Stimulated activated CD4-positive, alpha-beta T cell treated with anti-CD3 and anti-CD28 coated beads, Interleukin-4, amount 100 ng/mL, for 1 hour (primary cell): ENCODE measurements at regions not wholly inside any gene's neighbourhood (a gene's known extent, or its start where the extent isn't known, plus 50 kb on each side); places are given as distances from the start of the nearest gene placed in this dataset.

Source experiments
- DNase-seq: peaks from one replicate; pipeline ENCODE4 v3.0.0-alpha.2; 2020

DNA sequence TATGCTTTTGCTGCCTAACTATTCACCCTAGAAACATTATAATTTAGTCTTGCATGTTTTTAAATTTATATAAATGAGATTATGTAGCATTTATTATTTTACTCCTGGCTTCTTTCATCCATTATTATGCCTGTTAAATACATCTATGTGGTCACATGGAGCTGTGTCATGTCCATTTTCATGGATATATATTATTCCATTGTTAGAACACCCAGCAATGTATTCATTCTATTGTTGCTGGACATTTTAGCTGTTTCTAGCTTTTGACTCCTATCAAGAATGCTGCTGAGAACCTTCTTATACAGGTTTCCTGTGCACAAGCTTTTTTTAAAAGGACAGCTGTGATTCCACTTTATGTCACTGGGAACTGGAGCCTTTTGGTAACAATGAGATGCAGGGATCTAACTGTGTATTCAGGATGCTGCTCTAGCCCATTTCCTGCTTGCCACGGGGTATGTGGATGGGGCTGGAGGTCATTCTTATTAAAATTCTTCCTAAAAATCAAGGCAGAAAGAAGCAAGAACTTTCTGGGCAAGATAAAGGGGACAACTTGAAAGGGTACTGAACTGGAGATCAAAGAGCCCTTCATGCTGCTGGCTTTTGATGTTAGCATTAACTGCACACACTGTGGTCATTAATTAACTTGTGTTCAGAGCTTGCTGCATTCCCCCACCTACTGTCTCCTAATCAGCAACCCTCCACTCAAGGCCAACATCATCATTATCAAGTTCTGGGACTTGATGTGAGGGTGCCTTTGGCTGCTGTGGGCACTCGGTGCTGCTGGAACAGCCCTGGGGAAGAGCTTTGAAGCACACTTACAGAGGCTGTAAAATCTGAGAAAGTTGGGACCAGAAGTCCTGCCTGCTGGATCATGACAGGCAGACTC lies 96.6 kb upstream of the AKIRIN2 start:
- no peak for DNase-seq

DNA sequence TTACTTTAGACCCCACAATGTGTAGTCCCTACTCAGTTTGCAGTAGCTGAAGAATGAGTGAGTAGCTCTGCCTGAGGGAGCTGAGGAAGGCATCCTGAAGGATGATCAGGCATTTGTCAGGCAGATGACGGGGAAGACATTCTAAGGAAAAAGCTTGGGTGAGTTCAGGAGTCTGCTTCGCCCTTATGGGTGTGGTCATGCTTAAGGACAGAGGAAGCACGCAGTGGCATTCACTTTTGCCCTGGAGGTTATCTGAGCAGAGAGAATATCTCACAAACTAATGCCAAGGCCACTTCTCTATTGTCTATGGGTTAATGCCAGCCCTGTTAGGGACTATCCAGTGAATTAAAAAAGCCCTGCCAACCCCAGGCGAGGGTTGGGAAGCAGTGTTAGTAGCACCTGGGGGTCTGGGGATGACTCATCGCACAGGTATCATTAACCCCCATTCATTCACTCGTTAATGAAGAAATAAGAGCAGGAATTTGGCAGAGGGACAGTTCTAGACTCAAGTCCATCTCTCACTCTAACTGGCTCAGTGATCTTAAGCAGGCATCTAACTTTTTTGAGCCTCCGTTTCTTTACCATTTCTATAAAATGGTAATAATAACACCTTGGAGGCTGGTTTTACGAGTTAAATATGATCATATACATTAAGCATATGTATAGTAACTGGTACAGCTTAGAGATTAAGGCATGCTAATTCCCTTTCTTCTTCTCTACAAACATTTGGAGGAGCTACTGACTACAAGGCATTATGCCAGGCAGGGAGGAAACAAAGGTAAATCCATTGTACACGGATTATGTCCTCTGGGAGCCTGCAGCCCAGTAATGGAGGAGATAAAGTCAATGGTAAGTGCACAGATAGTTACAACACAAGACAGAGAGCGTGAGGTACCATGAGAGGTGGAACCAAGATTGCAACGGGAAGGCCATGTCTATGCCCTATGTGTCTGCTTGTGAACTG lies 93.2 kb upstream of the AKIRIN2 start:
- DNase-seq: no peak

DNA sequence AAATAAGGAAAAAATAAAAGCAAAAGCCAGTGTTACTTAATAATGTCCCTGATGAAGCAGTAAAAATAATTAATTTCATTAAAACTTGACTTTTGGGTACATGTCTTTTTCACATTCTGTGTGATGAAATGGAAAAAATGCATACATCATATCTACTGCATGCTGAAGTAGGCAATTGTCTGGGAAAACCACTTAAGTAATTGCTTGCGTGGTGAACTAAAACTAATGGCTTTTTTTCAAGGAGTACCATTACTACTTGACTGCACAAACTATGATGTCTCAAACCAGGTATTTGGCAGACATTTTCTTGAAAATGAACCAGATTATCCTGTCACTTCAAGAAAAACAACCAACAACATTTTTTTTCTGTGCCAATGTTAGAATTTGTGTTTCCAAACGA lies 91.3 kb upstream of the AKIRIN2 start:
- no peak for DNase-seq

DNA sequence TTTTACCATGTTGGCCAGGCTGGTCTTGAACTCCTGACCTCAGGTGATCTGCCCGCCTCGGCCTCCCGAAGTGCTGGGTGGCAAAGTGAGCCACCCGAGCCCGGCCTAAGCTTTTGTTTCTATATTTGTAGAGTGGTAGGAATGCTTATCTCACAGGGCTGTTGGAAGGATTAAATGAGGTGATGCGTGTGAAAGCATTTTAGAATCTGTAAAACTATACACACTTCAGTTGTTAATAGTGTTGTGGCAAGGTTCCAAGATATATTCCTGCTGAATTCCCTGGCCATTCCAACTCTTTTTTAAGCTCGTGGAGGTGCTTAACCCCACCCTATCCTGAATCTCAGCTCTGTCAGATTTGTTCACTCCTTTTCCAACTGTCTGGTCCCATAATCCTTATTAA lies 89.9 kb upstream of the AKIRIN2 start:
- no peak for DNase-seq

DNA sequence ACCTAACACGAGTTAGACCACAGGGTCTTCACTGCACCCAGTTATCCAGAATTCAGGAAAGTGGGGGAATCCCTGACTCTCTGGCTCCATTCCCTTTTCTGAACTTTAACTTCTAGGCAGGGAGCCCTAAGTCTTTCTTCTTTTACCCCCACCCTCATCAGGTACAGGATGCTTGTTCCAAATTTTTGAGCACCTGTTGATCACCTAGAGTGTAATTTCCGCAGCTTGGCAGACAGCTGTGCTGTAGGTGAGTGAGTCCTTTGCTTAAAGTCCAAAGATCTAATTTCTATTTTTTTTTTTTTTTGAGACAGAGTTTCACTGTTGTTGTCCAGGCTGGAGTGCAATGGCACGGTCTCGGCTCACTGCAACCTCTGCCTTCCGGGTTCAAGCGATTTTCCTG lies 89.5 kb upstream of the AKIRIN2 start:
- no peak for DNase-seq

DNA sequence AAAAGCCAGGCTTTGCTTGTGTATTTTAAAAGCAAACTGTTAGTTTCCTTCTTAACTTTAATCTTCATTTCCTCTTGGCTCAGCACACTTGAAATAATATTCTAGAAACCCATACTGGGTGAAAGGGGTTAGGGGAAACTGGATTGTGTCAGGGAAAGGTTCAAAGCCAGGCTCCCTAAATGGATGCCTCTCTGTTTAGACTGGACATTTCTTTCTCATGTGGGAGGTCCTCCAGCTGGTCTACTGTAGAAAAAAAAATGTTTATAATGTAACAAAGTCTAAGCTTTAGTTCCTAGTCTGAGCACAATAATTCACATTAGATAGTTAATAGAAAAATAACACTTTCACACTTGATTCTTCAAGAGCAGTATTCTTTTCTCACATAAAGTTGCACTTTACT lies 89.0 kb upstream of the AKIRIN2 start:
- no peak for DNase-seq

DNA sequence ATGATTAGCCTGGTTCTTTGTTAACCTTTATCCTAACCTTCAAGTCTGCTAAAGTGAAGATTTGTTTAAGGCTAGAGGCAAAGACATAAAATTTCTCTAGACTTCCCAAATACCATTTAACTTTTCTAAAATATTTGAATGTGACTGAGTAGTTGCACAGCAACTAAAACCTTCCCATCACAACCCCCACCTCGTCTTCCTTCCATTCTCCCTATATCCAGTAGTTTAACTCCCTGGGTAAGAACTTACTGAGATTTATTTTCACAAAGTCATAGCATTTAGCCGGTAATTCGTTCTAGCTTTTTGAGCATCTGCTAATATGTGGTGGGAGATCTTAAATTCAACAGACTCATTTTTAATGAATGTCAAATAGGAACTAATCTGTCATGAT lies 87.9 kb upstream of the AKIRIN2 start:
- no peak for DNase-seq

DNA sequence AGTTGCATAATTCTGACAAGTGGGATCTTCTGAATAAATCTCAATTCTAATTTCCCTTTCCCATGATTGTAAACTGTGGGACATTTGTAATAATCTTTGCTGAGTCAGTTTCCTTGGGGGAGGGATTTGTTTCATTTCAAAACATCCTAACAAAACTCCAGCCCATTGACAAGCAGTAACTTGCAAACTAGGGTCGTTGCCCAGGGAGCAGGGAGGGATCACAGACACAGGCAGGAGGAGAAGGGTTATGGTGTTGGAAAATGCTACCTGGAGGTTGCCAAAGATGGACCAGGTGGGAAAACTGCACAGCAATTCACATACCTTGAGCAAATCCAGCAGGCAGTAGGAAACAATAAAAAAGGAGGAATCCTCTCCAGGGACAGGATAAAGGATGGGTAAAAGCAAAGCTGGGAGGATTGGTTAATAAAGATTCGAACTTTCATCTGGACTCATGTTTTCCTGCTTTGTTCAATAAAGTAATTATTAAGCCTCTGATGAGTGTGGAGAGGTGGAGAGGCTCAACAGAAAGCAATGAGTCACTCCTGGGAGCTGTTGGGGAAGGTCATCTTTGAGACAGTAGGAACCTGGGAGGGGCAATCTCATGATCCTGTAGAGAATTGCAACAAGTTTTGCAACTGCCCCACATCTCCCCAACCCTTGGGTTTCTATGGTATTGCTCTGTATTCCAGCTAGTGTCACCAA lies 87.3 kb upstream of the AKIRIN2 start:
- no peak for DNase-seq

DNA sequence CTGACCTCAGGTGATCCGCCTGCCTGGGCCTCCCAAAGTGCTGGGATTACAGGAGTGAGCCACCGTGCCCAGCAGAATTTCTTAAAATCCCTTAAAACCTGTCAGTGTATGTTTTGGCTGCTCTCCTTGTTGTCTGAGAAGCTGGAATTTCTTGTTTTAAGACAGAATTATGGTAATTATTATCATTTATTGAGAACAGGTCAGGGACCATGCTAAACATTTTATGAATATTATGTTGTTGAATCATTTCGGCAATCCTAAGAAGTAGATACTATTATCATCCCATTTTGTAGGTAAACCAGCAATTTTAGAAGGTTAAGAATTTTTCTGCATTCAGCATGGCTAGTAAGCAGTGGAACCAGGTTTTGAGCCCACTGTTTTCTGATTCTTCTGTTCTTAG lies 86.1 kb upstream of the AKIRIN2 start:
- DNase-seq: no peak

DNA sequence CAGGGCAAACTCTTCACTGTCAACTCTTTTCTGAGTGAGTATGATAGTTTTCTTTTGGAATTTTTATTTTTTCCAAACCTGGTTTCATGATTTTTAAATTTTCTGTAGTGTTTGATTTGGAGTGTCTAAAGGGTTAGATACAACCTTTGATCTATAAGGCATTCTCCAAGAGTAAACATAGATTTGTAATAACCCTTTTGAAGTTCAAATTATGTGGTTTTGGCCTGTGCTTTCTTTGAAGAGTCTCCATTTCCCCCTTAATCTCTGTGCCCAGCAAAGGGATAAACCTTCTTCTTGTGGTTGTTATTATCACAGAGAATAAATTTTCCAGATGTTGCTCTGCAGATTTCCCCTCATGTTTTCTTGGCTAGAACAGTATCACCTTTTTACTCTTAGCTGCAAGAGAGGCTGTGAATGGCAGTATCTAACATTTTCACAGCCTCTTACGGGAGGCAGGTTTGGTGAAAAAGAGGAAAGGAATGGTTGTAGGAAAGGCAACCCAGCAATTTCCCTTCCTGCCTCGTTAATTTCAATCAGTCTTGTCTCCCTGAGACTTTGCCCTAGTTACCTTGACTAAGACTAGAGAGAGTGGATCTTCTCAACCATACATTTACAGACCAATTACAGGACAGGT lies 83.3 kb upstream of the AKIRIN2 start:
- no peak for DNase-seq

DNA sequence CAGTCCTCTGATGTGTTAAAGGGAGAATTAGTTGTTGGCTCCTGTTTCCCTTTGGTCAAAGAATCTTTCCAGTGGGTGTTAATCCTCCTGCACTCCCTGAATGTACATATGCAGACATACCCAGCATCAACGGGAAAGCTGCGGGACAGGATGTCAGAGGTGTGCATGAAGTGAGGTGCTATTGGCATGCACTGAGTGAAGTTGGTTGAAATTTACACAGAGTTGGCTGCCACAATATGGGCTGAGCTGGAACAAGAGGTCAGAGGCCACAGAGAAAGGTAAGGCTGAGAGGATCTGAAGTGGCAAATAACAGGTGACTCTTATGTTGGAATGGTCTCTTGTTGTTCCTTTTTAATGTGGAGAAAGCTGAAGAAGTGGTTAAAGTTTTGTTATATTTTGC lies 82.7 kb upstream of the AKIRIN2 start:
- DNase-seq: no peak

DNA sequence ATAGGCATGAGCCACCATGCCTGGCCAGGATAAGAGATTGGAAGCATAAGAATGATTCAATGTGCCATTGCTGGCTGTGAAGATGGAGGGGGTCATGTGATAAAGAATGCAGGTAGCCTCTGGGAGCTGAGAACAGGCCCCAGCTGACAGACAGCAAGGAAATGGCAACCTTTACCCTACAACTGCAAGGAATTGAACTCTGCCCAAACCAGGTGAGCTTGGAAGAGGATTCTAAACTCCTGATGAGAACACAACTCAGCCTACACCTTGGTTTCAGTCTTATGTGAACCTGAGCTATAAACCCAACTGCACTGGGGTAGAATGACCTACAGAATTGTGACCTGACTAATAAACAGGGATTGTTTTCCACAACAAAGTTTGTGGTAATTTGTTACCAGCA lies 82.0 kb upstream of the AKIRIN2 start:
- no peak for DNase-seq

DNA sequence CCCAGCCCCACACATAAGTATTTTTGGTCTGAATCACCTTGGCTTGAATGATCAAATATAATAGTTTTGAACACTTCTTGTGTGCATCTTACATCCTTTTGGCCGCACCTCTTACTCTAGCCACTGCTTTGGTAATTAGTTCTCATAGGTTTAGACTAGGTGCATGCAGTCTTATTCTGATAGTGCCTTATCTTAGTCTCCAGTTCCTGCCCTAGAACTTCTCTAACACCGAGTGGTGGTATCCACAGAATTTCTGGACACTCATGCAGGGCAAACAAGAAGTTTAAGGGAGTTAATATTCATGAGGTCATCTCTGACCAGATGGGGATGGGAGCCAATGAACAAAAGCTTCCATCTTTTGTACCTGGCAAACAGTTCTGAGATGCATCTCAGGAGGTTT lies 77.5 kb upstream of the AKIRIN2 start:
- no peak for DNase-seq

DNA sequence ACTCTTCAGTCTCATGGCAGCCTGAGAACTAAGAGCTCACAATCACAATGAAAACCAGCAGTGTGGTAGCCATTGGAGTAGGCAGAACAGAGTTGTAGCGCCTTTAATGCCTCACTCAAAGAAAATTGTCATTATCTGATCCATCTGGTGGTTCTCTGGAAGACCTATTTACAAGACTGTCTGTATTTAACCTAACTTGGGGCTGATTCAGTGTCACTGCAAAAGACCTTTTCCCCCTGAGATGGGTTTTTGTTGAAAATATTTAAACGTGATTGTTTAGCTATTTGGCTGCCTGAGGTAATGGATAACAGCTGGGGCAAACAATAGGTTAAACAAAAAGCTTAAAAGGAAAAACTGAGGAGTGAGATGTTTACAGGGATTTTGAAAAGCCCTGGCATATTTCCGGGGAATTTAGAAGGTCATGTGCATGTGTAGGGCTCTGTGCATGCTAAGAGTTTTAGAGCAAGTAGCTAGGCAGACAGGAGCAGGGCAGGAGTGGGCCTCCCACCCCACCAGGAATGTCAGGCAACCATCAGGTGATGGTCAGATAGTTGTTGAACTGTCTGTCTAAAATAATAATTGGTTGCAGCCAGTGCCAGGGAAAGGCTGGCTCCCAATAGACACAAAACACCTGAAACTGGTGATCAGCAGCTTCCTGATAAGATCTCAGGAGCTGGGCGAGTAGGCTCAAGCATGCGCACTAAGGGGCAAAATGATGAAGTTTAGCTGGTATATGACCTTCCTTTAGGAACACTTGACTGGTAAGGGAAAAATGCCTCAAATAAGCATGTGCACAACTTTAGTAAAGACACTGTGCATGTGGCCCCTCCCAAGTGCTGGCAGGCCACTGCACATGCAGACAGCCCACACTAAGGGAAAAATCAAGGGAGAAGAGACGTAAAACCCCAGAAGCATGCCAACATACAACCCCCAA lies 70.8 kb upstream of the AKIRIN2 start:
- DNase-seq: no peak

DNA sequence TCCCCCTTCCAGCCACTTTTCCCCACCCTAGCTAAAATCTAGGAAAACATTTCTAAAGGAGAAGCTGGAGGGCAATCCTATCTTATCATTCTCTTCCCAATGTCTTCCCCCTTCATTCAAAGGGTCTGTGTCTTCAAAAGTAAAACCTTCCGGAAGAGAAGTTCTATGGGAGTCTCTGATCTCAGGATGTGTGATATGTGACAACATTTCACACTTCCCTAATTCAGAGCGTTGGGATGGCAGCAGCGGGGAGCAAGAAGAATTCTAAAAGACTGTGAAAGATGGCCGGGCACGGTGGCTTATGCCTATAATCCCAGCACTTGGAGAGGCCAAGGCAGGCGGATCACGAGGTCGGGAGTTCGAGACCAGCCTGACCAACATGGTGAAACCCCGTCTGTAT lies 65.4 kb upstream of the AKIRIN2 start:
- DNase-seq: no peak

DNA sequence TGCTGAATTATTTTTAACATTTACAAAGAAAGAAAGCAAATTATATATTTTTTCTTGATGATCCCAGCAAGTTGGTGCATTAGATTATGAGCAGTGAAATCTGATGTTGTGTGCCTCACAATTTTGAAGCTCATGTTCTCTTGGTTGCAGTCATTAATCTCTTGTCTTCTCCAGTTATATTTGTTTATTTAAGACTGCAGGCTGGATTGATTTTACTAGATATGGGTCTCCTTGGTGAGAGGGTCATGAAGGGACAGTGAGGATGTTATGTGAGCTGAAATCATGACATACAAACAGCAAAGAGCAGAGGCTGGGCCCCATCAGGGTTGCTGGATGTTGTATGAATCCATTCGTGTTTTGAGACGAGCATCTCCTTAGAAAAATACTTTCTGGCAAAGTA lies 64.2 kb upstream of the AKIRIN2 start:
- no peak for DNase-seq

DNA sequence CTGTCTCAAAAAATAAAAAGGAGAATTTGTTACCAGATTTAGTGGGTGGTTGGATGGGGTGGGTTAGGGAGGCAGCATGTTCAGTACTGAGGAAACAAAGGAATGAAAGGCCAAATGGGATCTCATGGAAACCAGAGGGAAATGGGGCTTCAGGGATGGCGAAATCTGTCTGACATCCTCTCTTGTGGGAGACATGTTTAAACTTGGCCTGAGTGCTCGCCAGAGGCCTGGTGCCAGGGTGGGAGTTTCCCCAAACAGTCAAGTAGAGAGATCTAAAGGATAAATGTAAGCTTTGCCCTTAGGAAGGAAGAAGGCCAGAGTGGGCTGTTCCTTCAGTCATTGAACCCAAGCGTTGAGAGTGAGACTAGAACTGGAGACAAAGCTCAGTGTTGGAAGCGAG lies 61.9 kb upstream of the AKIRIN2 start:
- DNase-seq: no peak

DNA sequence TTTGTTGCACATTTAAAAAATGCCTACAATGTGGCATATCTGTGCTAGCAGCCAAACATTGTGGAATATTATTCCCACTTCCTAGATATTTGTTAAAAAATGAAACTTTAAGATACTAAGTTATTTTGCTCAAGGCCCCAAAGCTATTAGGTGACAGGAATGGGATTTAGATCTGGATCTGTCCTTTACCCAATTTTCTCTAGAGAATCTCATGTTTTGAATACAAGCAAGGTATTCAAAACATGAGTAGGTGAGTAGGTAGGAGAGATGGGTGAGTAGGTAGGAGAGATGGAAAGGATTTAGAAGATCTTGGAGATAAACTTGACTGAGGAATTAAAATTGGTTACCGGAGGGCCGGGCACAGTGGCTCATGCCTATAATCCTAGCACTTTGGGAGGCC lies 61.2 kb upstream of the AKIRIN2 start:
- no peak for DNase-seq

DNA sequence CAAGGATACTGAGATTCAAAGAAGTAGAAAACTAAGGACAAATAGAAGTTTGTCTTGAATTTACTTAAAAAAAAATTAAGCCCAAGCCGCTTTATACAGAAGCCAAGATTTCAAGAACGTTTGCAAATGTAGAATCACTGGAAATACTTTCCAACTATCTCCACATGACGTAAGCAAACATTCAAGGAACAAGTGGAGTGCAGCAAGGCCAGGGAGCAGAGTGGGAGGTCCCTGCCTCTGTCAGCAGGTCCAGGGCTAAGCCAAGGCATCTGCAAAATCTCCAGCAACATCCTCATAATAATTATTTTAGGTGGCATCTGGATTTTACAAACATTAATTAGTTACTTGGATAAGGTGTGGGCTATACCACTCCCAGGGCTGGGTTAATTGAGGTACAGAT lies 60.1 kb upstream of the AKIRIN2 start:
- no peak for DNase-seq

DNA sequence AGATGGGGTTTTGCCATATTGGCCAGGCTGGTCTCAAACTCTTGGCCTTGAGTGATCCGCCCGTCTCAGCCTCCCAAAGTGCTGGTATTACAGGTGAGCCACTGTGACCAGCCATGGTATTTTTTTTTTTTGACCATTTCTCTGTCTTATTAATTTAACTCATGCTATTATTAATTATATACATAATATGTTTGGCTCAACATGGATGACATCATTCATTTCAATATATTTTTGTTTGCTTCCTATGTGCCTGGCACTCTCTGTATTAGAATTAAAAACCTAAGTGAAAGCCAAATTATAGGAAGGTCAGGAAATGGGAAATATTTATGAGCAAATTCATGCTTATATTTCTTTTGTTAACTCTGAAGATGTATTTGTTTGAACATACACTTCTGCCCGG lies 55.8 kb upstream of the AKIRIN2 start:
- no peak for DNase-seq

DNA sequence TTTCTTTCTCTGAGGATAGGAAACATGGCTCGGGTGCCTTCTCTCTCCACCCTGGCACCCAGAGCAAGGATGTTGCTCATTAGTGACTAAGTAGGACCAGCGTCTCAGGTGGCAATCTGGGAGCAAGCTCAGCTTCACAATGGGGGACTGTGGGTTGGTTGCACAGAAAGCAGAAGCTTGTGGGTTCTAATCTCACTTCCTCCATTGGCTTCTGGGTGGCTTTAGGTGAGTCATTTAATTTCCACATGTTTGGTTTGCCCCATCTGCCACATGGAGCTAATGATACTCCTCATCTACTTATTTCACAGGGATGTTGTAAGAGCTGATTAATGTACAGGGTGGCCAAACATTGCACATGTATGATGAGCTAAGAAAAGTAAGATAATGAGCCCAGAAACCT lies 54.8 kb upstream of the AKIRIN2 start:
- DNase-seq: no peak
